ENCODE measurements at regions not wholly inside any gene's neighbourhood (a gene's known extent, or its start where the extent isn't known, plus 50 kb on each side); places are given as distances from the start of the nearest gene placed in this dataset.

DNA sequence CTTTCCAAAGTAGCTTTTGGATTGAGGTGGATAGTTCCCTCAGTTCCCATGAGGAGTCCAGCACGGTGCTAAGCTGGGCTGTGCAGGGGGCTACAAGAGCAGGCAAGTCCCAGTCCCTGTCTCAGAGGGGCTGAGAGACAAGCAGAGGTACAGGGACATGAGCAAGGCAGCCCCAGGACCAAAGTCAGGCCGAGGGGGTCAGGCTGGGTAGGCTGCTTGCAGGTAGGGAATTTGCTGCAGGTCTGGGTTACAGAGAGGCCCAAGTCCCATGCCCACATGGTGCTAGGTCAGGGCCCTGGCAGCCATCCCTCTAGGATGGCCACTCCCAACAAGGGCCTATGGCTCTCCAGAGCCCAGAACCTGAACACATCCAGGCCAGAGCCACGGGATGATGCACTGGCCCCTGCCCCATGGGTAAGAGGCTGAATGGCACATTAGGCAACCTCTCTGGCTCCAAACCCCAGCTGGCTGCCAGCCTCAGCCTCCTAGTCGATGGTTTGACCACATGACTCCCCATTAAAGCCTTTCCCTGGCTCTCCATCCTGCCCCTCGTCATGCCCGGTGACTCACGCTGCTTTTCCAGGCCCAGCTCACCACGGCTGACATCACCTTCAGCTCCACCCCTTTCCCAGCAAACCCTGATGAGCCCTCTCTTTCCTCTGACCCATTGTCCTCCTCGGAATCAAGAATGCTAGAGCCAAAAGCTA lies 83.7 kb downstream of the SDC1 start:
- Histone ChIP-seq H3K23me2 (ENCODE audit: low read depth, low read length) (no peaks in the 10 kb centered on the region), H3K36me3 (ENCODE audit: control insufficient read depth in 2 of 4, insufficient read depth in 4 of 4, low read length in 3 of 4) (no peaks in the 10 kb centered on the region), H2BK5ac (ENCODE audit: low read depth, low read length) (no peak overlapping the region), H3K4me1 (replicated peaks in 1 of 4; ENCODE audit: control insufficient read depth in 3 of 4, insufficient read depth in 4 of 4, low read length in 3 of 4) (peaks cover 0 to 12% (median 3%) of the 10 kb centered on the region in 4 experiments; a peak in 4 of 7 replicates), H2BK120ac (replicated peaks; ENCODE audit: low read depth, low read length) (no peak overlapping the region), H4K91ac (replicated peaks; ENCODE audit: insufficient read length, low read length) (no peak overlapping the region), H3K79me2 (ENCODE audit: control insufficient read depth in 1 of 2, insufficient read depth in 2 of 2, low read length in 2 of 2) (no peaks in the 10 kb centered on the region), H3K27ac (ENCODE audit: low read depth, low read length) (no peak overlapping the region), H3K23ac (ENCODE audit: insufficient read length) (no peak overlapping the region), H4K5ac (ENCODE audit: insufficient read length, low read depth, low read length) (no peak overlapping the region), H3K27me3 (replicated peaks in 1 of 4; ENCODE audit: control insufficient read depth in 3 of 4, extremely low read depth in 1 of 4, insufficient read depth in 3 of 4, low read length in 3 of 4) (peaks cover 0 to 7% (median 0%) of the 10 kb centered on the region in 4 experiments; a peak in 1 of 7 replicates), H4K20me1 (replicated peaks in 1 of 2; ENCODE audit: control insufficient read depth in 1 of 2, insufficient read depth in 2 of 2, low read length in 2 of 2) (no peaks in the 10 kb centered on the region), H3K4me3 (ENCODE audit: extremely low read depth in 1 of 4, insufficient read depth in 2 of 4, low read depth in 3 of 4, low read length in 4 of 4) (no peak overlapping the region), H2AFZ (ENCODE audit: low read length) (no peak overlapping the region), H3K56ac (replicated peaks; ENCODE audit: insufficient read length, low read depth, low read length) (no peak overlapping the region), H2AK5ac (ENCODE audit: low read depth, low read length) (no peak overlapping the region), H2BK12ac (ENCODE audit: low read depth, low read length) (no peak overlapping the region), H2BK15ac (ENCODE audit: low read length) (no peak overlapping the region), H3K4me2 (ENCODE audit: insufficient read depth in 1 of 2, low read depth in 2 of 2, low read length in 2 of 2) (no peak overlapping the region), H3K79me1 (ENCODE audit: low read depth, low read length) (no peaks in the 10 kb centered on the region), H3K9me3 (ENCODE audit: insufficient read depth in 2 of 2, low read depth in 1 of 2, low read length in 1 of 2) (no peaks in the 10 kb centered on the region), H4K8ac (ENCODE audit: extremely low read depth, insufficient read depth, low read length) (no peak overlapping the region), H3K9ac (replicated peaks in 1 of 4; ENCODE audit: extremely low read depth in 1 of 4, low read depth in 3 of 4, low read length in 3 of 4) (no peak overlapping the region), H3K14ac (ENCODE audit: insufficient read length) (no peak overlapping the region), H3K18ac (ENCODE audit: extremely low read depth, low read length) (no peak overlapping the region), H2BK20ac (ENCODE audit: low read length) (no peak overlapping the region), H3K4ac (replicated peaks; ENCODE audit: insufficient read length, low read depth, low read length) (no peak overlapping the region)
- ChIA-PET CTCF (ENCODE audit: partially characterized antibody) (interaction anchor here (0.7 to 1.8 kb wide), 7 partner anchors 8 to 283 kb away, joined by 3 to 7 read pairs (median 4); no protein-coding TSS in a partner anchor), POLR2A (ENCODE audit: partially characterized antibody) (interaction anchor here (0.6 kb wide), 1 partner anchor 169 kb away, joined by 4 read pairs; no protein-coding TSS in a partner anchor)
- 88% methylated on average over 9 of the region's 9 CpGs; no CpG with 5 or more reads in 1 of the 2 experiments for WGBS, 2 experiments (ENCODE audit: extremely low coverage in 1 of 2, insufficient coverage in 1 of 2, insufficient read length in 1 of 2, insufficient replicate concordance in 2 of 2, low coverage in 1 of 2, low lambda C conversion rate in 2 of 2, missing lambda C conversion rate in 1 of 2)
- FAIRE-seq (no peak), DNase-seq (ENCODE audit: low read depth in 1 of 2, low spot score in 2 of 2) (no peak)
- no peak for TF ChIP-seq SAP30 (IDR thresholded peaks at IDR 0.05; ENCODE audit: insufficient read depth, insufficient replicate concordance, low read length)
- no peak for TF ChIP-seq SIRT6 (IDR thresholded peaks at IDR 0.05; ENCODE audit: low read length)
- TF ChIP-seq NANOG (IDR thresholded peaks at IDR 0.05; ENCODE audit: insufficient read depth, low read depth, low read length, poor library complexity, severe bottlenecking): no peak
- no peak for TF ChIP-seq SIN3A (conservative IDR thresholded peaks at IDR 0.05 in 1 of 2, IDR thresholded peaks at IDR 0.05 in 1 of 2; ENCODE audit: low read depth in 1 of 2, low read length in 2 of 2)
- TF ChIP-seq TAF7 (optimal IDR thresholded peaks at IDR 0.05; ENCODE audit: borderline replicate concordance, low read depth, low read length): no peak
- no peak for TF ChIP-seq CHD1 (IDR thresholded peaks at IDR 0.05; ENCODE audit: low read depth, low read length)
- TF ChIP-seq GTF2F1 (IDR thresholded peaks at IDR 0.05; ENCODE audit: borderline replicate concordance, low read depth, low read length): no peak
